Mesothelial cell of epicardium (in vitro differentiated cells): ENCODE measurements at regions not wholly inside any gene's neighbourhood (a gene's known extent, or its start where the extent isn't known, plus 50 kb on each side); places are given as distances from the start of the nearest gene placed in this dataset.
"Not testable (repeated sequence)": the region's sequence is repeated elsewhere in the genome, so short reads cannot be mapped to it uniquely, and the experiment has no call there.

ENCODE experiments used
- DNase-seq, 2 experiments: peaks; one replicate each; pipeline ENCODE4 v3.0.0; 2021; ENCODE audit warnings: low spot score in 2 of 2; ENCODE audit not compliant: unreplicated experiment in 2 of 2
- H3K27ac Mint-ChIP-seq: 2 replicates; pipeline ENCODE4 v1.8.0; 2021; ENCODE audit warnings: mixed read lengths
- H3K27me3 Mint-ChIP-seq: 2 replicates; pipeline ENCODE4 v1.8.0; 2021; ENCODE audit warnings: low read depth, mixed read lengths
- H3K36me3 Mint-ChIP-seq: 2 replicates; pipeline ENCODE4 v1.8.0; 2021; ENCODE audit warnings: mixed read lengths
- H3K4me1 Mint-ChIP-seq: 2 replicates; pipeline ENCODE4 v1.8.0; 2021; ENCODE audit warnings: mixed read lengths
- H3K4me3 Mint-ChIP-seq: 2 replicates; pipeline ENCODE4 v1.8.0; 2021; ENCODE audit warnings: mild to moderate bottlenecking, moderate library complexity, mixed read lengths
- H3K9me3 Mint-ChIP-seq: 2 replicates; pipeline ENCODE4 v1.8.0; 2021; ENCODE audit warnings: mixed read lengths
- TF ChIP-seq, protein P1 (sequence below): fragments of 200-600 bp; sonication (generic); IDR thresholded peaks from one replicate; pipeline ENCODE4 v1.5.0; 2021; ENCODE audit warnings: antibody characterized with exemption; ENCODE audit not compliant: unreplicated experiment

DNA sequence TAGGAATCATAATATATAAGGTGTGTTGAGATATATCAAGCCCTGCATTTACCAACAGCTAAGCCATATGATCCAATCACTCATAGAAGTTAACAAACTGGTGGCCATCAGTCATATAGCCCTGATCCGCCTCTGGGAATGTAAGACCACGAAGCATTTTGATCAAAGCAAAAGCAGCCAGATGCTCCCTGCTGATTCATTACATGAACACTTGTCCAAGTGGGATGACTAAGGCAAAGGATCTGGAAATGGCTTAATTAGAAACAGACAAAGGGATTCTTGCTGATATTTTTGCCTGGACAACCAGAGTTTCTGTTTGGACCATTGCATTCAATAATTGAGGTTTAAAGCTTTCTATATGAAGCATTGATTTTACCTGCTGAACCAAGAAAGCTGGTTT, 535.5 kb downstream of the GPAM start:
- H3K36me3 Mint-ChIP-seq, result no peaks in the 10 kb centered on the region
- H3K9me3 Mint-ChIP-seq, result peaks cover 46% of the 10 kb centered on the region
- no peak overlapping the region for H3K27ac Mint-ChIP-seq
- DNase-seq, result no peak
- no peaks in the 10 kb centered on the region for H3K4me1 Mint-ChIP-seq
- no peak overlapping the region for H3K4me3 Mint-ChIP-seq
- TF ChIP-seq, protein P1, sequence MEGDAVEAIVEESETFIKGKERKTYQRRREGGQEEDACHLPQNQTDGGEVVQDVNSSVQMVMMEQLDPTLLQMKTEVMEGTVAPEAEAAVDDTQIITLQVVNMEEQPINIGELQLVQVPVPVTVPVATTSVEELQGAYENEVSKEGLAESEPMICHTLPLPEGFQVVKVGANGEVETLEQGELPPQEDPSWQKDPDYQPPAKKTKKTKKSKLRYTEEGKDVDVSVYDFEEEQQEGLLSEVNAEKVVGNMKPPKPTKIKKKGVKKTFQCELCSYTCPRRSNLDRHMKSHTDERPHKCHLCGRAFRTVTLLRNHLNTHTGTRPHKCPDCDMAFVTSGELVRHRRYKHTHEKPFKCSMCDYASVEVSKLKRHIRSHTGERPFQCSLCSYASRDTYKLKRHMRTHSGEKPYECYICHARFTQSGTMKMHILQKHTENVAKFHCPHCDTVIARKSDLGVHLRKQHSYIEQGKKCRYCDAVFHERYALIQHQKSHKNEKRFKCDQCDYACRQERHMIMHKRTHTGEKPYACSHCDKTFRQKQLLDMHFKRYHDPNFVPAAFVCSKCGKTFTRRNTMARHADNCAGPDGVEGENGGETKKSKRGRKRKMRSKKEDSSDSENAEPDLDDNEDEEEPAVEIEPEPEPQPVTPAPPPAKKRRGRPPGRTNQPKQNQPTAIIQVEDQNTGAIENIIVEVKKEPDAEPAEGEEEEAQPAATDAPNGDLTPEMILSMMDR, result no peak
- H3K27me3 Mint-ChIP-seq, result peaks cover 2% of the 10 kb centered on the region

DNA sequence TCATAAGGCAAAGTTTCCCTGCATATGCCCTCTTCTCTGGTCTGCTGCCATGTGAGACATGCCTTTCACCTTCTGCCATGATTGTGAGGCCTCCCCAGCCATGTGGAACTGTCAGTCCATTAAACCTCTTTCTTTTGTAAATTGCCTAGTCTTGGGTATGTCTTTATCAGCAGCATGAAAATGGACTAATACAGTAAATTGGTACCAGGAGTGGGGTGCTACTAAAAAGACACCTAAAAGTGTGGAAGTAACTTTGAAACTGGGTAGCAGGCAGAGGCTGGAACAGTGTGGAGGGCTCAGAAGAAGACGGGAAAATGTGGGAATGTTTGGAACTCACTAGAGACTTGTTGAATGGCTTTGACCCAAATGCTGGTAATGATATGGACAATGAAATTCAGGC, 534.5 kb downstream of the GPAM start:
- not testable (repeated sequence) for DNase-seq, H3K36me3 Mint-ChIP-seq, H3K27ac Mint-ChIP-seq, H3K27me3 Mint-ChIP-seq, H3K4me1 Mint-ChIP-seq, H3K4me3 Mint-ChIP-seq
- H3K9me3 Mint-ChIP-seq, result peaks cover 44% of the 10 kb centered on the region

DNA sequence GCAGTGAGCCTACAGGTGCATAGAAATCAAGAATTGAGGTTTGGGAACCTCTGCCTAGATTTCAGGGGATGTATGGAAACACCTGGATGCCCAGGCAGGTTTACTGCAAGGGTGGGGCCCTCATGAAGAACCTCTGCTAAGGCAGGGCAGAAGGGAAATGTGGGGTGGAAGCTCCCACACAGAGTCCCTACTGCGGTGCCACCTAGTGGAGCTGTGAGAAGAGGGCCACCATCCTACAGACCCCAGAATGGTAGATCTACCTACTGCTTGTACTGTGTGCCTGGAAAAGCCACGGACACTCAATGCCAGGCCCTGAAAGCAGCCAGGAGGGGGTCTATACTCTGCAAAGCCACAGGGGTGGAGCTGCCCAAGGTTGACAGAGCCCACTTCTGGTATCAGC, 533.5 kb downstream of the GPAM start:
- H3K27me3 Mint-ChIP-seq, result peaks cover 2% of the 10 kb centered on the region
- H3K9me3 Mint-ChIP-seq, result peaks cover 44% of the 10 kb centered on the region
- H3K36me3 Mint-ChIP-seq, result no peaks in the 10 kb centered on the region
- TF ChIP-seq, protein P1, result no peak
- no peak overlapping the region for H3K4me3 Mint-ChIP-seq
- no peak overlapping the region for H3K27ac Mint-ChIP-seq
- no peaks in the 10 kb centered on the region for H3K4me1 Mint-ChIP-seq
- DNase-seq, result no peak

DNA sequence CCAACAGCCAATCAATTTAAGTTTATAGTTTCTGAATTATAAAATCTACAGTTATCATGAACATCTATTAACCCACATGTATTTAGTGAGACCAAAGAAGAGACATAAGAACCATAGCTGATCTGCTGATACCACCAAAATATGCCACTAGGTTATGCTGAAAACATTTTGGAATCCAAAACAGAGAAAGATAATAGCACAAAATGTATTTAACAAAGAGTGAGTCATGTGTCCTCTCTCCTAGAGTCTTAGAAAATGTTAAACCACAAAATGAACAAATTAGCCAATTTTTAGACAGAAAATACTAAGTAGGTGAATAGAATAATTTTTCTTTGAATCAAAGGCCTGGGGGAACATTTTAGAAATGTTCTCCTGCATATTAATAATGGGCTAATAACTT, 527.5 kb downstream of the GPAM start:
- H3K9me3 Mint-ChIP-seq, result peaks cover 19% of the 10 kb centered on the region
- no peaks in the 10 kb centered on the region for H3K36me3 Mint-ChIP-seq
- no peak overlapping the region for H3K4me3 Mint-ChIP-seq
- TF ChIP-seq, protein P1, result no peak
- peaks cover 5% of the 10 kb centered on the region for H3K27me3 Mint-ChIP-seq
- H3K4me1 Mint-ChIP-seq, result no peaks in the 10 kb centered on the region
- H3K27ac Mint-ChIP-seq, result no peak overlapping the region
- no peak for DNase-seq

DNA sequence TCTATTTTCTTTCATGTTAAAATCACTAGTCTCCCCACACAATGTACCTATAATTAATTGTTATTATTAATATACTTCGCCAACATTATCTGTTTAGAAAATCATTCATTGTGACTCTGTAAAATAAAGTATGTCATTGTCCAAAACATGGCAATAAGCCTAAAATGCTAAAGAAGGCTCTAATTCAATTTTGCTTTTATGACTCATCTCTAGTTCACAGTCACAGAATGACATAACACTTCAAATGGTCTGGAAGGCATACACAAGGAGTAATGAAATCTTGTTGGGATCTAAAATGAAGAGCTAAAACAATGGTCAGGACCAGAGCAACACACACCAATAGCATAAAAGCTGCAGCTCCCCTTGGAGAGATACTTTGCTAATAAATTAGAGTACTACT, 505.8 kb downstream of the GPAM start:
- Mint-ChIP-seq H3K36me3 (no peaks in the 10 kb centered on the region), H3K27me3 (no peaks in the 10 kb centered on the region), H3K4me3 (no peak overlapping the region), H3K27ac (no peak overlapping the region), H3K9me3 (peaks cover 1% of the 10 kb centered on the region), H3K4me1 (no peaks in the 10 kb centered on the region)
- DNase-seq, result no peak
- TF ChIP-seq, protein P1, result no peak

DNA sequence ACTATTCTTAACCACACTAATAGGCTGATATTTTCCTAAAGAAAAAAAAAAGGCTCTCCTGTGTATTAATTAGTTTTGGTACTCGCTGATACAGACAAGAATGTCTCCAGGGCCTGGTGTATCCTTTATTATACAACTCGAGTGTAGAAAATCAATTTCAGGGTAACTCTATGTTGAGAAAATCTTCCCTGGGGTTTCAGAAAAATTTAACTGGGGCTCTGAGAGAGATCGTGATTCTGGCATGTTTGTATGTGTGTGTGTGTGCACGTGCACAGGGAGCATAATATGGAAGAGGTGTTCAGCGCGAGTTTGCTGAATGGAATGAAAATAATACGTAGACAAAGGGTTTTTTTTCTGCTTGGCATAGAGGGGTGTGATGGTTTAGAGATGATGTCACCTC, 496.8 kb downstream of the GPAM start:
- H3K4me1 Mint-ChIP-seq, result no peaks in the 10 kb centered on the region
- H3K27me3 Mint-ChIP-seq, result no peaks in the 10 kb centered on the region
- H3K36me3 Mint-ChIP-seq, result no peaks in the 10 kb centered on the region
- peaks cover 20% of the 10 kb centered on the region for H3K9me3 Mint-ChIP-seq
- H3K4me3 Mint-ChIP-seq, result no peak overlapping the region
- H3K27ac Mint-ChIP-seq, result no peak overlapping the region
- TF ChIP-seq, protein P1, result no peak
- DNase-seq, result no peak
